ENCODE measurements at regions not wholly inside any gene's neighbourhood (a gene's known extent, or its start where the extent isn't known, plus 50 kb on each side); places are given as distances from the start of the nearest gene placed in this dataset.

DNA sequence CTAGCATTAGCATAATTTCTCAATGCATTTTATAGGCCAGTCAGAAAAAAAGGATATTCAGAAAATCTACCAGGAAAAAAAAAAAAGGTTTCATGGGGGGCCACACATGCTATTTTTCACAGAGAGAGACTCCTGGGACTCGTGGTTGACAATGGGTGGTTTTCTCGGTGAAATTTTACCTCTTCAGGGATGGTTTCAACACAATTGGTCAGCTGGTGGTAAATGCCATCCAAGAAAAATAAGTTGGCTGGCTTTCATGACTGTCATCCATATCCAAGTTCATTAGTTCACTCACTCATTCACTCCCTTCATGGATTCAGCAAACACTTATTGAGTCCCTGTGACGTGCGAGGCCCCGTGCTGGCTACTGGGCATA, 217.3 kb downstream of the SHQ1 start:
- TF ChIP-seq, protein P1, sequence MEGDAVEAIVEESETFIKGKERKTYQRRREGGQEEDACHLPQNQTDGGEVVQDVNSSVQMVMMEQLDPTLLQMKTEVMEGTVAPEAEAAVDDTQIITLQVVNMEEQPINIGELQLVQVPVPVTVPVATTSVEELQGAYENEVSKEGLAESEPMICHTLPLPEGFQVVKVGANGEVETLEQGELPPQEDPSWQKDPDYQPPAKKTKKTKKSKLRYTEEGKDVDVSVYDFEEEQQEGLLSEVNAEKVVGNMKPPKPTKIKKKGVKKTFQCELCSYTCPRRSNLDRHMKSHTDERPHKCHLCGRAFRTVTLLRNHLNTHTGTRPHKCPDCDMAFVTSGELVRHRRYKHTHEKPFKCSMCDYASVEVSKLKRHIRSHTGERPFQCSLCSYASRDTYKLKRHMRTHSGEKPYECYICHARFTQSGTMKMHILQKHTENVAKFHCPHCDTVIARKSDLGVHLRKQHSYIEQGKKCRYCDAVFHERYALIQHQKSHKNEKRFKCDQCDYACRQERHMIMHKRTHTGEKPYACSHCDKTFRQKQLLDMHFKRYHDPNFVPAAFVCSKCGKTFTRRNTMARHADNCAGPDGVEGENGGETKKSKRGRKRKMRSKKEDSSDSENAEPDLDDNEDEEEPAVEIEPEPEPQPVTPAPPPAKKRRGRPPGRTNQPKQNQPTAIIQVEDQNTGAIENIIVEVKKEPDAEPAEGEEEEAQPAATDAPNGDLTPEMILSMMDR (IDR thresholded peaks at IDR 0.05), result no peak
- TF ChIP-seq POLR2A (IDR thresholded peaks at IDR 0.05), result no peak
- H3K27ac ChIP-seq, result no peak overlapping the region
- 94% methylated on average over 4 of the region's 5 CpGs for WGBS (ENCODE audit: insufficient coverage, low coverage, low lambda C conversion rate, missing lambda C conversion rate)
- no peaks in the 10 kb centered on the region for H3K9me3 ChIP-seq
- H3K36me3 ChIP-seq, result no peaks in the 10 kb centered on the region
- ATAC-seq (no peak), DNase-seq (no peak)
- H3K27me3 ChIP-seq, result no peaks in the 10 kb centered on the region
- intact Hi-C loops (cut with DNase I), result no loop called here
- no peaks in the 10 kb centered on the region for H3K4me1 ChIP-seq
- no peak overlapping the region for H3K4me3 ChIP-seq

DNA sequence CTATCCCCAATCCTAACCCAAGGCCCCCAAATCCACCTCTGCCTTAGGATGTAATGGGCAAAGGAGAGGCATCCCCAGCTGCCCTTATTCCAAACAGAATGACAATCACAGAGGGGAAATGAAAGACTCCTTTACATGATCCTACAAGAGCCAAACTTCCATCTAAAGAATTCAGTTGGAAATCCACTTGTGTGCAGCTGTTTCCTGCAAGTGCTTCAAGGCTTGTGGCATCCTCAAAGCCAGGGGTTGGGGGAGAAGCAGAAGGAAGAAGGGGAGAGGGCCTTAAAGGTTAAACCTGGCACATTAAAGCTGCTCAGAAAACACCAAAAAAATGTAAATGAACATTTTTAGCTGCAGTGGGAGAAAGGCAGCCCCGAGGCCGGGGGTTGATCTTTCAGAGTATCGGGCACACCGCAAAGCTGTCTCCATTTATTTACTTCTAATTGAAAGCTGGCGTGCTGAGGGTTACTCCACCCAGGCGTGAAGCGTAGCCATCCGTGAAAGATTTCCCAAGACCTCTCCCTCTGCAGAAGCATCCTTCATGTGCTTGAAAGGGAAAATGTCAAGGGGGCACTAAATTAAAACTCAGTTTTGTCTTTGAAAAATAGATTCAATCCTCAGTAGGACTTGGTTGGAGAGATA, 217.8 kb downstream of the SHQ1 start:
- Histone ChIP-seq H3K27ac (no peak overlapping the region), H3K27me3 (no peaks in the 10 kb centered on the region), H3K4me1 (no peaks in the 10 kb centered on the region), H3K4me3 (no peak overlapping the region), H3K36me3 (no peaks in the 10 kb centered on the region), H3K9me3 (no peaks in the 10 kb centered on the region)
- WGBS (ENCODE audit: insufficient coverage, low coverage, low lambda C conversion rate, missing lambda C conversion rate), result 79% methylated on average over 8 of the region's 8 CpGs
- DNase-seq (no peak), ATAC-seq (no peak)
- TF ChIP-seq POLR2A (IDR thresholded peaks at IDR 0.05), result no peak
- TF ChIP-seq, protein P1 (IDR thresholded peaks at IDR 0.05), result no peak
- intact Hi-C loops (cut with DNase I), result no loop called here

DNA sequence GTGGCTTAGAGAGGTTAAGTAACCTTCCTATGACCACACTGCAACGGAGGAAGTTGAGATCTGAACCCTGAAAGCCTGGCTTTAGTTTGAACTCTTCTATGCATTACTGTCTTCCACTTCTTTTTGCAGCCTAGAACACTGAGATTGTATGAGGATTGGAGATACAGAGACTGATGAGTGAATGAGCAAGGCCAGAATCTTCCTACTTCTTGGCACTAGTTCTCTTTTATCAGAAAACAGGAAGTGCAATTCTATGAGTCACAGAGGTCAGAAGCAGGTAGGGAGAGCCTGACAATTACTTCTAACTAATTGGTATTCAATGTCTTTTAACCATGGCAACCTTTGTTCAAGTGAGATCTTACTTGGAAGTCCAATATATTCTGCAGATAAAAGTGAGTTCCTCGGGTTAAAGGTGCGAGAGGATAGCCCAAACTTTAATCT, 219.0 kb downstream of the SHQ1 start:
- H3K4me1 ChIP-seq, result no peaks in the 10 kb centered on the region
- H3K27ac ChIP-seq, result no peak overlapping the region
- no peak for DNase-seq
- WGBS (ENCODE audit: insufficient coverage, low coverage, low lambda C conversion rate, missing lambda C conversion rate), result 62% methylated on average over 3 of the region's 3 CpGs
- no peaks in the 10 kb centered on the region for H3K36me3 ChIP-seq
- no peak overlapping the region for H3K4me3 ChIP-seq
- no peaks in the 10 kb centered on the region for H3K9me3 ChIP-seq
- no peaks in the 10 kb centered on the region for H3K27me3 ChIP-seq
- no peak for TF ChIP-seq POLR2A (IDR thresholded peaks at IDR 0.05)
- TF ChIP-seq, protein P1 (IDR thresholded peaks at IDR 0.05), result no peak
- ATAC-seq, result peak in 1 of 4 donors; percentile 77
- intact Hi-C loops (cut with DNase I), result no loop called here

DNA sequence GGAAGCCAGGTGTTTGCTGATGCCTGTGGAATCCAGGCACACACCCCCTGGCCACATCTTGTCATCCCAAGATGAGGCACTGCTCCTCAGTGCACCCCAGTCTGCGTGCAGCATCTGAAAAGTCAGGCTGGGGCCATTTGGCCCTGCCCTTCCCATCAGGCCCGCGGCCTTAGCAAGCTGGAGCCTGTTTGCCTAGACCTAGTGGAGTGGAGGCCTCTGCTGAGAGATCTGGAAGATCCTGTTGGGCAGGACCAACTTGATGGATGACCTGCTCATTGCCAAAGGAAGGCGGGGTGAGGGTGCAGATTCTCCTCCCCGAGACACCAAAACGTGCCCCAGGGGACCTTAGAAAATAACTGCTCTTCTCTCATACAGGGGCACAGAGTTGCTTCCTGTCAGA, 220.2 kb downstream of the SHQ1 start:
- 80% methylated on average over 2 of the region's 6 CpGs for WGBS (ENCODE audit: insufficient coverage, low coverage, low lambda C conversion rate, missing lambda C conversion rate)
- Histone ChIP-seq H3K27ac (no peak overlapping the region), H3K36me3 (no peaks in the 10 kb centered on the region), H3K27me3 (no peaks in the 10 kb centered on the region), H3K4me3 (no peak overlapping the region), H3K4me1 (no peaks in the 10 kb centered on the region), H3K9me3 (no peaks in the 10 kb centered on the region)
- intact Hi-C loops (cut with DNase I), result no loop called here
- DNase-seq (no peak), ATAC-seq (no peak)
- TF ChIP-seq, protein P1 (IDR thresholded peaks at IDR 0.05), result no peak
- no peak for TF ChIP-seq POLR2A (IDR thresholded peaks at IDR 0.05)

DNA sequence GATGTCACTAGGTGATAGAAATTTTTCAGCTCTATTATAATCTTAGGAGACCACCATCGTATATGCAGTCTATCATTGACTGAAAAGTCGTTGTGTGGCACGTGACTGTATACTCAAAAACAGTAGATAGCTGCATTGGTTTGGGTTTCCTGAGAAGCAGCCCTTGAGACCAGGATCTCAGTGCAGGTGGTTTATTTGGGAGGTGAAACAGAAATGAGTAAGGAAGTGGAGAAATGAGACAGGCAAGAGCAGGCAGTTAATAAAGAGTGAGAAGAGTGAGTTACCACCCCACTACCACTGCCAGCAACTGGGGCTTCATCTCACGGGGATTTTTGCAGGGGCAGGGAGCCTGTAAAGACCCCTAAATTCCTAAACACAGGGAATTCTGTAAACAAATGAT, 221.0 kb downstream of the SHQ1 start:
- no peak overlapping the region for H3K27ac ChIP-seq
- no peaks in the 10 kb centered on the region for H3K9me3 ChIP-seq
- 68% methylated on average over 4 of the region's 4 CpGs for WGBS (ENCODE audit: insufficient coverage, low coverage, low lambda C conversion rate, missing lambda C conversion rate)
- H3K27me3 ChIP-seq, result no peaks in the 10 kb centered on the region
- no peaks in the 10 kb centered on the region for H3K36me3 ChIP-seq
- H3K4me3 ChIP-seq, result no peak overlapping the region
- no peak for ATAC-seq
- DNase-seq, result no peak
- intact Hi-C loops (cut with DNase I), result no loop called here
- no peaks in the 10 kb centered on the region for H3K4me1 ChIP-seq
- TF ChIP-seq, protein P1 (IDR thresholded peaks at IDR 0.05), result no peak
- no peak for TF ChIP-seq POLR2A (IDR thresholded peaks at IDR 0.05)

All from right lobe of liver (tissue), 6 donors.